ENCODE measurements at regions not wholly inside any gene's neighbourhood (a gene's known extent, or its start where the extent isn't known, plus 50 kb on each side); places are given as distances from the start of the nearest gene placed in this dataset.

- FAIRE-seq, result no peak
These were observed 597.5 kb upstream of the MKI67 start for GRCh38 chr10:128723631-128724205.

GRCh38 chr10:128725531-128725930 is 599.3 kb upstream of the MKI67 start:
- no peak for FAIRE-seq

GRCh38 chr10:128727114-128727513 is 600.9 kb upstream of the MKI67 start:
- FAIRE-seq, result no peak

GRCh38 chr10:128729910-128730420 is 603.7 kb upstream of the MKI67 start:
- no peak for FAIRE-seq

- FAIRE-seq, result no peak
These were observed 604.7 kb upstream of the MKI67 start for GRCh38 chr10:128730922-128731321.

- FAIRE-seq, result no peak
These were observed 607.9 kb upstream of the MKI67 start for GRCh38 chr10:128734161-128734560.

GRCh38 chr10:128734734-128735133 is 608.5 kb upstream of the MKI67 start:
- FAIRE-seq, result no peak

GRCh38 chr10:128735996-128736395 is 609.8 kb upstream of the MKI67 start:
- no peak for FAIRE-seq

- no peak for FAIRE-seq
These were observed 612.2 kb upstream of the MKI67 start for GRCh38 chr10:128738386-128738915.

GRCh38 chr10:128739930-128740329 is 613.7 kb upstream of the MKI67 start:
- FAIRE-seq, result no peak

GRCh38 chr10:128741180-128741579 is 615.0 kb upstream of the MKI67 start:
- FAIRE-seq, result no peak

GRCh38 chr10:128741680-128742079 is 615.5 kb upstream of the MKI67 start:
- FAIRE-seq, result no peak

GRCh38 chr10:128744092-128744491 is 617.9 kb upstream of the MKI67 start:
- no peak for FAIRE-seq

- FAIRE-seq, result no peak
These were observed 618.6 kb upstream of the MKI67 start for GRCh38 chr10:128744811-128745305.

GRCh38 chr10:128747582-128748346 is 621.5 kb upstream of the MKI67 start:
- no peak for FAIRE-seq

- no peak for FAIRE-seq
These were observed 625.1 kb upstream of the MKI67 start for GRCh38 chr10:128751284-128751683.

- no peak for FAIRE-seq
These were observed 625.6 kb upstream of the MKI67 start for GRCh38 chr10:128751851-128752250.

- FAIRE-seq, result no peak
These were observed 633.0 kb upstream of the MKI67 start for GRCh38 chr10:128759174-128759573.

- FAIRE-seq, result no peak
These were observed 637.4 kb upstream of the MKI67 start for GRCh38 chr10:128763588-128763987.

GRCh38 chr10:128764190-128764589 is 638.0 kb upstream of the MKI67 start:
- FAIRE-seq, result no peak

GRCh38 chr10:128766915-128767314 is 640.7 kb upstream of the MKI67 start:
- no peak for FAIRE-seq

- no peak for FAIRE-seq
These were observed 648.8 kb upstream of the MKI67 start for GRCh38 chr10:128774979-128775378.

- FAIRE-seq, result no peak
These were observed 649.5 kb upstream of the MKI67 start for GRCh38 chr10:128775743-128776142.

- no peak for FAIRE-seq
These were observed 650.5 kb upstream of the MKI67 start for GRCh38 chr10:128776673-128777252.
